Neural cell (in vitro differentiated cells): ENCODE measurements at regions not wholly inside any gene's neighbourhood (a gene's known extent, or its start where the extent isn't known, plus 50 kb on each side); places are given as distances from the start of the nearest gene placed in this dataset.
"Not testable (repeated sequence)": the region's sequence is repeated elsewhere in the genome, so short reads cannot be mapped to it uniquely, and the experiment has no call there.

Experiments used
- CTCF ChIP-seq: fragments of 450-650 bp; IDR thresholded peaks from 2 replicates; pipeline ENCODE4 v1.5.1; 2014; ENCODE audit warnings: antibody characterized with exemption, mild to moderate bottlenecking, moderate library complexity; ENCODE audit not compliant: poor library complexity, severe bottlenecking
- EP300 ChIP-seq: fragments of 450-650 bp; conservative IDR thresholded peaks from 2 replicates; pipeline ENCODE4 v1.6.1; 2014; ENCODE audit warnings: antibody characterized with exemption, mild to moderate bottlenecking, moderate library complexity; ENCODE audit not compliant: poor library complexity, severe bottlenecking
- SMC3 ChIP-seq: fragments of 450-650 bp; conservative IDR thresholded peaks from 2 replicates; pipeline ENCODE4 v1.6.1; 2014; ENCODE audit warnings: antibody characterized with exemption, mild to moderate bottlenecking, moderate library complexity; ENCODE audit not compliant: poor library complexity

- TF ChIP-seq EP300, CTCF, SMC3: not testable (repeated sequence)
These were observed 1673.7 kb upstream of the PIK3C3 start for GRCh38 chr18:40281356-40281755.
